ENCODE measurements at regions not wholly inside any gene's neighbourhood (a gene's known extent, or its start where the extent isn't known, plus 50 kb on each side); places are given as distances from the start of the nearest gene placed in this dataset.

DNA sequence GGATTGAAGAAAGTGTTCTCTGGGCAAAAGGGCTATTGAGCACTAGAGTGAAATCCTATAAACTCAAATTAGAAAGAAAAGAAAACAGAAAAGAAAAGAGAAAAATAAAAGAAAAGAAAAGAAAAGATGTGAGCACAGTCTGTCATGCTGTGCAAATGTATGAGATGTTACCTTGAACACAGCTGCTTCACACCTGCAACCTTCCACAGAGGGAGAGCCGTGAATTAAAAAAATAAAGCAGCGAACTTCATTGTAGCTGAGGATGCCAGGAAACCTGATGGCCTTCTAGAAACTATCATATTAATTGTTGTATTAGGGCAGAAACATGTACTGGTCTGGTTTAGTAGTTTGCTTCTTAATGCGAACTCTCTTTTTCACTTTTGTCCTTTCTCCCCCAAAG, 88.0 kb upstream of the SATB1 start:
- TF ChIP-seq, protein P1, sequence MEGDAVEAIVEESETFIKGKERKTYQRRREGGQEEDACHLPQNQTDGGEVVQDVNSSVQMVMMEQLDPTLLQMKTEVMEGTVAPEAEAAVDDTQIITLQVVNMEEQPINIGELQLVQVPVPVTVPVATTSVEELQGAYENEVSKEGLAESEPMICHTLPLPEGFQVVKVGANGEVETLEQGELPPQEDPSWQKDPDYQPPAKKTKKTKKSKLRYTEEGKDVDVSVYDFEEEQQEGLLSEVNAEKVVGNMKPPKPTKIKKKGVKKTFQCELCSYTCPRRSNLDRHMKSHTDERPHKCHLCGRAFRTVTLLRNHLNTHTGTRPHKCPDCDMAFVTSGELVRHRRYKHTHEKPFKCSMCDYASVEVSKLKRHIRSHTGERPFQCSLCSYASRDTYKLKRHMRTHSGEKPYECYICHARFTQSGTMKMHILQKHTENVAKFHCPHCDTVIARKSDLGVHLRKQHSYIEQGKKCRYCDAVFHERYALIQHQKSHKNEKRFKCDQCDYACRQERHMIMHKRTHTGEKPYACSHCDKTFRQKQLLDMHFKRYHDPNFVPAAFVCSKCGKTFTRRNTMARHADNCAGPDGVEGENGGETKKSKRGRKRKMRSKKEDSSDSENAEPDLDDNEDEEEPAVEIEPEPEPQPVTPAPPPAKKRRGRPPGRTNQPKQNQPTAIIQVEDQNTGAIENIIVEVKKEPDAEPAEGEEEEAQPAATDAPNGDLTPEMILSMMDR (conservative IDR thresholded peaks at IDR 0.05; ENCODE audit: low read length): no peak
- no peak for TF ChIP-seq EZH2phosphoT487 (IDR thresholded peaks at IDR 0.05; ENCODE audit: borderline replicate concordance, low read depth, low read length)

All from OCI-LY7 (cell line).